ENCODE measurements at regions not wholly inside any gene's neighbourhood (a gene's known extent, or its start where the extent isn't known, plus 50 kb on each side); places are given as distances from the start of the nearest gene placed in this dataset.

GRCh38 chr4:56184214-56184613, 203.1 kb downstream of the AASDH start:
- Histone ChIP-seq H4K12ac (ENCODE audit: low read depth, low read length) (no peak overlapping the region), H3K4me2 (ENCODE audit: low read length) (no peak overlapping the region), H3K9ac (ENCODE audit: low read length) (no peak overlapping the region), H3K14ac (ENCODE audit: low read length) (no peak overlapping the region), H3K4ac (ENCODE audit: low read depth, low read length) (no peak overlapping the region), H2AK5ac (ENCODE audit: low read length) (no peak overlapping the region), H2AFZ (ENCODE audit: insufficient read depth, low read length, poor library complexity) (no peak overlapping the region), H3K36me3 (ENCODE audit: control insufficient read depth in 1 of 2, insufficient read depth in 2 of 2, low read length in 2 of 2) (peaks cover 0 to 5% of the 10 kb centered on the region in 2 experiments), H3K27ac (ENCODE audit: low read depth, low read length) (no peak overlapping the region), H3K79me2 (ENCODE audit: control insufficient read depth, insufficient read depth, low read length, poor library complexity) (no peaks in the 10 kb centered on the region), H3K27me3 (ENCODE audit: insufficient read depth, low read length) (no peaks in the 10 kb centered on the region), H3K4me1 (ENCODE audit: control insufficient read depth in 1 of 2, insufficient read depth in 2 of 2, low read length in 2 of 2) (peaks cover 0 to 2% of the 10 kb centered on the region in 2 experiments), H2BK12ac (ENCODE audit: low read length) (no peak overlapping the region), H4K8ac (ENCODE audit: low read depth, low read length) (no peak overlapping the region), H4K91ac (ENCODE audit: low read depth, low read length) (no peak overlapping the region), H3K18ac (ENCODE audit: low read length) (no peak overlapping the region), H3K23ac (ENCODE audit: low read length) (no peak overlapping the region), H3K79me1 (ENCODE audit: low read length) (peaks cover 1% of the 10 kb centered on the region), H2BK5ac (ENCODE audit: low read depth, low read length, poor library complexity) (no peak overlapping the region), H3K9me3 (ENCODE audit: insufficient read depth, low read depth, low read length) (no peaks in the 10 kb centered on the region), H3K4me3 (ENCODE audit: low read depth, low read length) (no peak overlapping the region), H2BK120ac (ENCODE audit: insufficient read depth, low read length, poor library complexity) (no peak overlapping the region)
- DNase-seq: no peak
- no CpG with 5 or more reads among the region's 6 CpGs for WGBS (ENCODE audit: extremely low coverage, insufficient coverage, insufficient read length)

GRCh38 chr4:56183344-56183959, 203.8 kb downstream of the AASDH start:
- Histone ChIP-seq H2BK120ac (ENCODE audit: insufficient read depth, low read length, poor library complexity) (no peak overlapping the region), H2BK12ac (ENCODE audit: low read length) (no peak overlapping the region), H3K14ac (ENCODE audit: low read length) (no peak overlapping the region), H3K79me2 (ENCODE audit: control insufficient read depth, insufficient read depth, low read length, poor library complexity) (no peaks in the 10 kb centered on the region), H4K91ac (ENCODE audit: low read depth, low read length) (no peak overlapping the region), H3K9me3 (ENCODE audit: insufficient read depth, low read depth, low read length) (no peaks in the 10 kb centered on the region), H3K36me3 (ENCODE audit: control insufficient read depth in 1 of 2, insufficient read depth in 2 of 2, low read length in 2 of 2) (peaks cover 0 to 5% of the 10 kb centered on the region in 2 experiments), H4K8ac (ENCODE audit: low read depth, low read length) (no peak overlapping the region), H4K12ac (ENCODE audit: low read depth, low read length) (no peak overlapping the region), H3K23ac (ENCODE audit: low read length) (no peak overlapping the region), H3K27me3 (ENCODE audit: insufficient read depth, low read length) (no peaks in the 10 kb centered on the region), H3K27ac (ENCODE audit: low read depth, low read length) (no peak overlapping the region), H3K4me2 (ENCODE audit: low read length) (no peak overlapping the region), H2AK5ac (ENCODE audit: low read length) (no peak overlapping the region), H2BK5ac (ENCODE audit: low read depth, low read length, poor library complexity) (no peak overlapping the region), H3K4ac (ENCODE audit: low read depth, low read length) (no peak overlapping the region), H3K4me3 (ENCODE audit: low read depth, low read length) (no peak overlapping the region), H2AFZ (ENCODE audit: insufficient read depth, low read length, poor library complexity) (no peak overlapping the region), H3K79me1 (ENCODE audit: low read length) (peaks cover 1% of the 10 kb centered on the region), H3K9ac (ENCODE audit: low read length) (no peak overlapping the region), H3K18ac (ENCODE audit: low read length) (no peak overlapping the region), H3K4me1 (ENCODE audit: control insufficient read depth in 1 of 2, insufficient read depth in 2 of 2, low read length in 2 of 2) (peaks cover 0 to 2% of the 10 kb centered on the region in 2 experiments)
- WGBS (ENCODE audit: extremely low coverage, insufficient coverage, insufficient read length): no CpG with 5 or more reads among the region's 11 CpGs
- DNase-seq: peak in 1 of 2 donors; percentile 48

GRCh38 chr4:56182356-56182755, 204.9 kb downstream of the AASDH start:
- Histone ChIP-seq H3K27me3 (ENCODE audit: insufficient read depth, low read length) (no peaks in the 10 kb centered on the region), H2BK12ac (ENCODE audit: low read length) (no peak overlapping the region), H3K4me2 (ENCODE audit: low read length) (no peak overlapping the region), H3K27ac (ENCODE audit: low read depth, low read length) (no peak overlapping the region), H2AK5ac (ENCODE audit: low read length) (no peak overlapping the region), H3K4ac (ENCODE audit: low read depth, low read length) (no peak overlapping the region), H3K23ac (ENCODE audit: low read length) (no peak overlapping the region), H3K79me1 (ENCODE audit: low read length) (no peaks in the 10 kb centered on the region), H3K36me3 (ENCODE audit: control insufficient read depth in 1 of 2, insufficient read depth in 2 of 2, low read length in 2 of 2) (peaks cover 0 to 5% of the 10 kb centered on the region in 2 experiments), H3K79me2 (ENCODE audit: control insufficient read depth, insufficient read depth, low read length, poor library complexity) (no peaks in the 10 kb centered on the region), H3K18ac (ENCODE audit: low read length) (no peak overlapping the region), H3K14ac (ENCODE audit: low read length) (no peak overlapping the region), H2AFZ (ENCODE audit: insufficient read depth, low read length, poor library complexity) (no peak overlapping the region), H3K9me3 (ENCODE audit: insufficient read depth, low read depth, low read length) (no peaks in the 10 kb centered on the region), H4K12ac (ENCODE audit: low read depth, low read length) (no peak overlapping the region), H3K4me1 (ENCODE audit: control insufficient read depth in 1 of 2, insufficient read depth in 2 of 2, low read length in 2 of 2) (peaks cover 0 to 2% of the 10 kb centered on the region in 2 experiments), H2BK5ac (ENCODE audit: low read depth, low read length, poor library complexity) (no peak overlapping the region), H4K8ac (ENCODE audit: low read depth, low read length) (no peak overlapping the region), H3K4me3 (ENCODE audit: low read depth, low read length) (no peak overlapping the region), H2BK120ac (ENCODE audit: insufficient read depth, low read length, poor library complexity) (no peak overlapping the region), H4K91ac (ENCODE audit: low read depth, low read length) (no peak overlapping the region), H3K9ac (ENCODE audit: low read length) (no peak overlapping the region)
- DNase-seq: no peak
- no CpG with 5 or more reads among the region's 6 CpGs for WGBS (ENCODE audit: extremely low coverage, insufficient coverage, insufficient read length)

GRCh38 chr4:56181140-56181953, 205.9 kb downstream of the AASDH start:
- Histone ChIP-seq H3K79me2 (ENCODE audit: control insufficient read depth, insufficient read depth, low read length, poor library complexity) (no peaks in the 10 kb centered on the region), H3K36me3 (ENCODE audit: control insufficient read depth in 1 of 2, insufficient read depth in 2 of 2, low read length in 2 of 2) (peaks cover 0 to 5% of the 10 kb centered on the region in 2 experiments), H3K4me1 (ENCODE audit: control insufficient read depth in 1 of 2, insufficient read depth in 2 of 2, low read length in 2 of 2) (peaks cover 0 to 2% of the 10 kb centered on the region in 2 experiments), H3K79me1 (ENCODE audit: low read length) (no peaks in the 10 kb centered on the region), H3K27me3 (ENCODE audit: insufficient read depth, low read length) (no peaks in the 10 kb centered on the region), H2AFZ (ENCODE audit: insufficient read depth, low read length, poor library complexity) (no peak overlapping the region), H3K4ac (ENCODE audit: low read depth, low read length) (no peak overlapping the region), H2AK5ac (ENCODE audit: low read length) (no peak overlapping the region), H3K23ac (ENCODE audit: low read length) (peak overlapping the region; percentile 37), H4K91ac (ENCODE audit: low read depth, low read length) (no peak overlapping the region), H2BK12ac (ENCODE audit: low read length) (no peak overlapping the region), H3K14ac (ENCODE audit: low read length) (no peak overlapping the region), H3K4me3 (ENCODE audit: low read depth, low read length) (no peak overlapping the region), H4K8ac (ENCODE audit: low read depth, low read length) (no peak overlapping the region), H3K9ac (ENCODE audit: low read length) (no peak overlapping the region), H3K18ac (ENCODE audit: low read length) (no peak overlapping the region), H4K12ac (ENCODE audit: low read depth, low read length) (no peak overlapping the region), H3K4me2 (ENCODE audit: low read length) (no peak overlapping the region), H2BK120ac (ENCODE audit: insufficient read depth, low read length, poor library complexity) (no peak overlapping the region), H3K9me3 (ENCODE audit: insufficient read depth, low read depth, low read length) (no peaks in the 10 kb centered on the region), H3K27ac (ENCODE audit: low read depth, low read length) (no peak overlapping the region), H2BK5ac (ENCODE audit: low read depth, low read length, poor library complexity) (no peak overlapping the region)
- no CpG with 5 or more reads among the region's 5 CpGs for WGBS (ENCODE audit: extremely low coverage, insufficient coverage, insufficient read length)
- no peak for DNase-seq
